SU-DHL-6 (cell line): ENCODE measurements at regions not wholly inside any gene's neighbourhood (a gene's known extent, or its start where the extent isn't known, plus 50 kb on each side); places are given as distances from the start of the nearest gene placed in this dataset.

Experiments
- CTCF ChIP-seq: fragments of 200-600 bp; sonication (generic); IDR thresholded peaks from one replicate; pipeline ENCODE4 v1.5.1; 2017; ENCODE audit warnings: antibody characterized with exemption, mild to moderate bottlenecking, low read length, moderate library complexity; ENCODE audit not compliant: insufficient read depth, poor library complexity, severe bottlenecking
- EZH2phosphoT487 ChIP-seq: fragments of 200-600 bp; sonication (generic), shearing (Covaris generic); conservative IDR thresholded peaks from 2 replicates; pipeline ENCODE4 v1.6.1; 2018; ENCODE audit warnings: mild to moderate bottlenecking, antibody characterized with exemption, low read length, moderate library complexity, mixed read lengths

DNA sequence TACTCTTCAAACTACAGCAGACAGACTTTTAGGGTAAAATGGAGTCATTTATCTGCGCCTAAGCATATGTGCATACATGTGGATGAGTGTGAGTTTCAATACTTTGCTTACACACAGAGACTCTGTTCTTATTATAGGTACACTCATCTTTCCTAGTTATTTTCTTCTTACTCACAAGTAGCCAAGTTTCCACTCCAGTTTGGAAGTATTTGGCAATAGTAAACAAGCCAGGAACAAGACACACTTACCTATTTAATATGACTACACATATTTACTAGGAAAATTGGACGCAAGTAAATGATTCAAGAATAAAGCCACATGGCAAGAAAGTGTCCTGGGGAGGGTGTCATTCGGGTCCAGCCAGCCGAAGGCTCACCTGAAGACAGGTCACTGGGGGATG lies 414.3 kb downstream of the FBXO15 start:
- TF ChIP-seq CTCF (no peak), EZH2phosphoT487 (no peak)
